Suprapubic skin (tissue), 4 donors: ENCODE measurements at regions not wholly inside any gene's neighbourhood (a gene's known extent, or its start where the extent isn't known, plus 50 kb on each side); places are given as distances from the start of the nearest gene placed in this dataset.

ENCODE experiments used
- POLR2A ChIP-seq, 2 donors: fragments of 450-650 bp; IDR thresholded peaks; one replicate each; pipeline ENCODE4 v1.6.1; 2017; ENCODE audit warnings: antibody characterized with exemption in 2 of 2, mild to moderate bottlenecking in 2 of 2, moderate library complexity in 2 of 2
- POLR2AphosphoS5 ChIP-seq, 3 donors: sonication (generic); formaldehyde crosslinking; IDR thresholded peaks; one replicate each; pipeline ENCODE4 v1.6.1; 2017; ENCODE audit warnings: antibody characterized with exemption in 3 of 3
- TF ChIP-seq, protein P1 (sequence below), 2 donors: fragments of 200-600 bp in 1 of 2; fragments of 450-650 bp in 1 of 2; sonication (generic) in 1 of 2; IDR thresholded peaks; one replicate each; pipeline ENCODE4 v1.5.1; 2016 to 2019; ENCODE audit warnings: antibody characterized with exemption in 2 of 2, mild to moderate bottlenecking in 1 of 2, moderate library complexity in 1 of 2

DNA sequence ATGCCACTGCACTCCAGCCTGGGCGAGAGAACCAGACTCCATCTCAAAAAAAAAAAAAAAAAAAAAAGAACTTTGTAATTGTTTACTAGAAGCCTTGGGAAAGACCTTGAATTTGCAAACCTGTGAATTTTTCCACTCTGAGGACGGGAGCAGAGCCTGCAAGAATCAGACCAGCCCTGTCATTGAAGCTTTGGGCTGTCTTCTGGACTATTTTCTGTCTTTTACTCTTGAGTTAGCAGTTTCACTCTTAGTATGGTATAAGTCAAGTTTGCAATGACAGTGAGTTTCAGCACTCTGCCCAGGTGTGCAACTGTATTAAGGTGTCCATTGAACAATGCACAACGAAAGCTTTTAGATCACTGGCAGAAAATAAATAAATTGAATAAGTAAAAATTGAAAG is 81.4 kb upstream of the KRAS start:
- TF ChIP-seq, protein P1, sequence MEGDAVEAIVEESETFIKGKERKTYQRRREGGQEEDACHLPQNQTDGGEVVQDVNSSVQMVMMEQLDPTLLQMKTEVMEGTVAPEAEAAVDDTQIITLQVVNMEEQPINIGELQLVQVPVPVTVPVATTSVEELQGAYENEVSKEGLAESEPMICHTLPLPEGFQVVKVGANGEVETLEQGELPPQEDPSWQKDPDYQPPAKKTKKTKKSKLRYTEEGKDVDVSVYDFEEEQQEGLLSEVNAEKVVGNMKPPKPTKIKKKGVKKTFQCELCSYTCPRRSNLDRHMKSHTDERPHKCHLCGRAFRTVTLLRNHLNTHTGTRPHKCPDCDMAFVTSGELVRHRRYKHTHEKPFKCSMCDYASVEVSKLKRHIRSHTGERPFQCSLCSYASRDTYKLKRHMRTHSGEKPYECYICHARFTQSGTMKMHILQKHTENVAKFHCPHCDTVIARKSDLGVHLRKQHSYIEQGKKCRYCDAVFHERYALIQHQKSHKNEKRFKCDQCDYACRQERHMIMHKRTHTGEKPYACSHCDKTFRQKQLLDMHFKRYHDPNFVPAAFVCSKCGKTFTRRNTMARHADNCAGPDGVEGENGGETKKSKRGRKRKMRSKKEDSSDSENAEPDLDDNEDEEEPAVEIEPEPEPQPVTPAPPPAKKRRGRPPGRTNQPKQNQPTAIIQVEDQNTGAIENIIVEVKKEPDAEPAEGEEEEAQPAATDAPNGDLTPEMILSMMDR (IDR thresholded peaks at IDR 0.05), result no peak
- TF ChIP-seq POLR2AphosphoS5 (IDR thresholded peaks at IDR 0.05) (no peak), POLR2A (IDR thresholded peaks at IDR 0.05) (no peak)
